Liver (tissue), 8 donors: ENCODE measurements at regions not wholly inside any gene's neighbourhood (a gene's known extent, or its start where the extent isn't known, plus 50 kb on each side); places are given as distances from the start of the nearest gene placed in this dataset.

Source experiments
- DNase-seq: peaks from one replicate; pipeline ENCODE4 v3.0.0-alpha.2; 2017; ENCODE audit warnings: low spot score
- H3K27ac ChIP-seq, 2 donors: one replicate each; pipeline ENCODE4 v1.7.0; 2013; ENCODE audit warnings: inconsistent platforms in 2 of 2, low read length in 2 of 2, control low read depth in 1 of 2, low read depth in 1 of 2, mild to moderate bottlenecking in 1 of 2
- H3K27me3 ChIP-seq, 4 donors: one replicate each; pipeline versions ENCODE4 v1.6.1 to v1.7.0; 2013; ENCODE audit warnings: low read length in 3 of 4, inconsistent platforms in 1 of 4, mild to moderate bottlenecking in 1 of 4, moderate library complexity in 1 of 4; ENCODE audit not compliant: control insufficient read depth in 4 of 4, insufficient read depth in 4 of 4
- H3K36me3 ChIP-seq, 4 donors: one replicate each; pipeline versions ENCODE4 v1.6.1 to v1.7.0; 2013; ENCODE audit warnings: low read length in 3 of 4, mild to moderate bottlenecking in 3 of 4, low read depth in 1 of 4, moderate library complexity in 1 of 4; ENCODE audit not compliant: control insufficient read depth in 4 of 4, insufficient read depth in 3 of 4
- H3K4me1 ChIP-seq, 4 donors: one replicate each; pipeline versions ENCODE4 v1.6.1 to v1.7.0; 2013; ENCODE audit warnings: low read length in 3 of 4, mild to moderate bottlenecking in 3 of 4, moderate library complexity in 1 of 4; ENCODE audit not compliant: control insufficient read depth in 4 of 4, insufficient read depth in 4 of 4
- H3K4me3 ChIP-seq, 3 donors: one replicate each; pipeline versions ENCODE4 v1.6.1 to v1.7.0; 2013; ENCODE audit warnings: low read length in 3 of 3, control low read depth in 1 of 3, low read depth in 1 of 3, mild to moderate bottlenecking in 1 of 3
- H3K9ac ChIP-seq, 2 donors: one replicate each; pipeline ENCODE4 v1.7.0; 2013; ENCODE audit warnings: low read length in 2 of 2, mild to moderate bottlenecking in 2 of 2, moderate library complexity in 2 of 2, control low read depth in 1 of 2, low read depth in 1 of 2
- H3K9me3 ChIP-seq, 4 donors: one replicate each; pipeline versions ENCODE4 v1.6.1 to v1.7.0; 2013; ENCODE audit warnings: low read length in 3 of 4; ENCODE audit not compliant: control insufficient read depth in 4 of 4
- ATF3 ChIP-seq: IDR thresholded peaks from 2 replicates; pipeline ENCODE4 v1.6.1; 2016; ENCODE audit warnings: antibody characterized with exemption
- CTCF ChIP-seq: fragments of 150-350 bp; IDR thresholded peaks from 2 replicates; pipeline ENCODE4 v1.5.1; 2017; ENCODE audit warnings: improper control_type of control experiment, low read depth, low read length; ENCODE audit not compliant: missing input control
- EGR1 ChIP-seq, 2 donors: IDR thresholded peaks; 2 replicates each; pipeline ENCODE4 v1.6.1; 2016 to 2018; ENCODE audit warnings: antibody characterized with exemption in 2 of 2, low read depth in 2 of 2
- FOXA1 ChIP-seq: IDR thresholded peaks from 2 replicates; pipeline ENCODE4 v1.6.1; 2016; ENCODE audit warnings: antibody characterized with exemption
- FOXA2 ChIP-seq: IDR thresholded peaks from 2 replicates; pipeline ENCODE4 v1.6.1; 2016; ENCODE audit warnings: antibody characterized with exemption
- HNF4G ChIP-seq: IDR thresholded peaks from 2 replicates; pipeline ENCODE4 v1.6.1; 2016; ENCODE audit warnings: antibody characterized with exemption
- JUND ChIP-seq, 2 donors: IDR thresholded peaks; 2 replicates each; pipeline ENCODE4 v1.6.1; 2016; ENCODE audit warnings: antibody characterized with exemption in 2 of 2
- MAX ChIP-seq: IDR thresholded peaks from 2 replicates; pipeline ENCODE4 v1.6.1; 2016; ENCODE audit warnings: antibody characterized with exemption
- NR2F2 ChIP-seq: IDR thresholded peaks from 2 replicates; pipeline ENCODE4 v1.6.1; 2016; ENCODE audit warnings: antibody characterized with exemption
- RAD21 ChIP-seq, 2 donors: IDR thresholded peaks; 2 replicates each; pipeline ENCODE4 v1.6.1; 2016; ENCODE audit warnings: antibody characterized with exemption in 2 of 2, mild to moderate bottlenecking in 2 of 2
- REST ChIP-seq: IDR thresholded peaks from 2 replicates; pipeline ENCODE4 v1.6.1; 2016; ENCODE audit warnings: antibody characterized with exemption, mild to moderate bottlenecking
- RXRA ChIP-seq, 2 donors: IDR thresholded peaks; 2 replicates each; pipeline ENCODE4 v1.6.1; 2017 to 2018; ENCODE audit warnings: antibody characterized with exemption in 2 of 2, mild to moderate bottlenecking in 1 of 2
- SP1 ChIP-seq: IDR thresholded peaks from 2 replicates; pipeline ENCODE4 v1.6.1; 2018; ENCODE audit warnings: antibody characterized with exemption, mild to moderate bottlenecking
- YY1 ChIP-seq: IDR thresholded peaks from 2 replicates; pipeline ENCODE4 v1.6.1; 2016; ENCODE audit warnings: antibody characterized with exemption, mild to moderate bottlenecking
- ZBTB33 ChIP-seq: IDR thresholded peaks from 2 replicates; pipeline ENCODE4 v1.6.1; 2016; ENCODE audit warnings: antibody characterized with exemption
- WGBS: extraction: QIAGEN DNeasy Blood & Tissue Kit; methylation state at CpG from one replicate; pipeline ENCODE4 v1.1.7; 2013; 5-methylcytosine and 5-hydroxymethylcytosine counted together
- donor health status: healthy.
- donor health status: healthy.
- donor health status: healthy.
- donor health status: healthy.
- donor health status: healthy.

- H3K27ac ChIP-seq, result no peak overlapping the region
- DNase-seq, result no peak
- TF ChIP-seq NR2F2 (no peak), HNF4G (no peak), REST (no peak), FOXA2 (no peak), SP1 (no peak), RXRA (IDR thresholded peaks at IDR 0.05) (no peak), JUND (IDR thresholded peaks at IDR 0.05) (no peak), ZBTB33 (no peak), FOXA1 (no peak), CTCF (no peak), RAD21 (IDR thresholded peaks at IDR 0.05) (no peak), YY1 (no peak), ATF3 (no peak), EGR1 (IDR thresholded peaks at IDR 0.05; ENCODE audit: low read depth in 2 of 2) (no peak), MAX (no peak)
- no peak overlapping the region for H3K9ac ChIP-seq
- H3K4me3 ChIP-seq, result no peak overlapping the region
- WGBS, result 85% methylated on average over 3 of the region's 3 CpGs
- no peaks in the 10 kb centered on the region for H3K36me3 ChIP-seq
- no peaks in the 10 kb centered on the region for H3K27me3 ChIP-seq
- no peaks in the 10 kb centered on the region for H3K9me3 ChIP-seq
- H3K4me1 ChIP-seq, result peaks cover 0 to 4% (median 0%) of the 10 kb centered on the region in 4 donors
Measured at GRCh38 chr16:76650582-76650981, 373.4 kb downstream of the CNTNAP4 start.

GRCh38 chr16:76653390-76654026 lies 376.3 kb downstream of the CNTNAP4 start:
- no peak for DNase-seq

More at GRCh38 chr16:76653390-76654026, 376.3 kb downstream of the CNTNAP4 start:
- Histone ChIP-seq H3K4me1 (peaks cover 0 to 4% (median 0%) of the 10 kb centered on the region in 4 donors), H3K27me3 (no peaks in the 10 kb centered on the region), H3K4me3 (no peak overlapping the region), H3K36me3 (no peaks in the 10 kb centered on the region), H3K27ac (no peak overlapping the region), H3K9ac (no peak overlapping the region), H3K9me3 (no peaks in the 10 kb centered on the region)
- WGBS, result 0% methylated on average over 3 of the region's 3 CpGs
- TF ChIP-seq HNF4G (no peak), ATF3 (peak; percentile 43), CTCF (peak; percentile 69), EGR1 (IDR thresholded peaks at IDR 0.05; ENCODE audit: low read depth in 2 of 2) (no peak), RAD21 (IDR thresholded peaks at IDR 0.05) (peak; percentile 98), MAX (no peak)
